DOHH2 (cell line): ENCODE measurements at regions not wholly inside any gene's neighbourhood (a gene's known extent, or its start where the extent isn't known, plus 50 kb on each side); places are given as distances from the start of the nearest gene placed in this dataset.

Experiments used
- H3F3A ChIP-seq: fragments of 200-600 bp; sonication (generic), shearing (Covaris generic); 2 replicates; pipeline ENCODE4 v1.6.0; 2016; ENCODE audit warnings: antibody characterized with exemption, mild to moderate bottlenecking; ENCODE audit not compliant: control insufficient read depth, insufficient read depth
- H3K27ac ChIP-seq: fragments of 200-600 bp; sonication (generic); 2 replicates; pipeline ENCODE4 v1.5.1; 2014; ENCODE audit warnings: low read depth, mild to moderate bottlenecking, low read length, moderate library complexity
- H3K27me3 ChIP-seq: fragments of 200-600 bp; sonication (generic); 2 replicates; pipeline ENCODE4 v1.6.1; 2014; ENCODE audit warnings: mild to moderate bottlenecking, low read length, mixed read lengths; ENCODE audit not compliant: control insufficient read depth
- H3K36me3 ChIP-seq: fragments of 200-600 bp; sonication (generic); 2 replicates; pipeline ENCODE4 v1.6.1; 2014; ENCODE audit warnings: mild to moderate bottlenecking, low read length, moderate library complexity, mixed read lengths; ENCODE audit not compliant: control insufficient read depth
- H3K4me1 ChIP-seq: fragments of 200-600 bp; sonication (generic); 2 replicates; pipeline ENCODE4 v1.6.1; 2014; ENCODE audit warnings: mild to moderate bottlenecking, low read length, mixed read lengths; ENCODE audit not compliant: control insufficient read depth
- H3K4me2 ChIP-seq: fragments of 200-600 bp; sonication (generic); 2 replicates; pipeline ENCODE4 v1.6.0; 2014; ENCODE audit warnings: mild to moderate bottlenecking, low read length, moderate library complexity
- H3K4me3 ChIP-seq: fragments of 200-600 bp; sonication (generic); 2 replicates; pipeline ENCODE4 v1.5.1; 2014; ENCODE audit warnings: mild to moderate bottlenecking, low read length, mixed read lengths
- H3K79me2 ChIP-seq: fragments of 200-600 bp; sonication (generic); 2 replicates; pipeline ENCODE4 v1.6.1; 2014; ENCODE audit warnings: mild to moderate bottlenecking, low read length, mixed read lengths; ENCODE audit not compliant: control insufficient read depth
- H3K9me2 ChIP-seq: fragments of 200-600 bp; sonication (generic); replicated peaks from 2 replicates; pipeline ENCODE4 v1.6.1; 2014; ENCODE audit warnings: mild to moderate bottlenecking, low read length, mixed read lengths; ENCODE audit not compliant: control insufficient read depth
- H3K9me3 ChIP-seq: fragments of 200-600 bp; sonication (generic); 2 replicates; pipeline ENCODE4 v1.6.1; 2014; ENCODE audit warnings: antibody characterized with exemption, low read length, mixed read lengths; ENCODE audit not compliant: control insufficient read depth, insufficient read depth
- H4K20me1 ChIP-seq: fragments of 200-600 bp; sonication (generic); 2 replicates; pipeline ENCODE4 v1.6.0; 2014; ENCODE audit warnings: low read depth, mild to moderate bottlenecking, antibody characterized with exemption, low read length, moderate library complexity; ENCODE audit not compliant: control insufficient read depth, insufficient read depth
- EZH2phosphoT487 ChIP-seq: fragments of 200-600 bp; sonication (generic); IDR thresholded peaks from 2 replicates; pipeline ENCODE4 v1.6.1; 2017; ENCODE audit warnings: borderline replicate concordance, mild to moderate bottlenecking, antibody characterized with exemption, low read length, moderate library complexity, mixed read lengths
- TF ChIP-seq, protein P1 (sequence below): fragments of 200-600 bp; sonication (generic); IDR thresholded peaks from one replicate; pipeline ENCODE4 v1.5.1; 2014; ENCODE audit warnings: antibody characterized with exemption, mild to moderate bottlenecking, low read depth, low read length; ENCODE audit not compliant: poor library complexity, severe bottlenecking

- TF ChIP-seq, protein P1, sequence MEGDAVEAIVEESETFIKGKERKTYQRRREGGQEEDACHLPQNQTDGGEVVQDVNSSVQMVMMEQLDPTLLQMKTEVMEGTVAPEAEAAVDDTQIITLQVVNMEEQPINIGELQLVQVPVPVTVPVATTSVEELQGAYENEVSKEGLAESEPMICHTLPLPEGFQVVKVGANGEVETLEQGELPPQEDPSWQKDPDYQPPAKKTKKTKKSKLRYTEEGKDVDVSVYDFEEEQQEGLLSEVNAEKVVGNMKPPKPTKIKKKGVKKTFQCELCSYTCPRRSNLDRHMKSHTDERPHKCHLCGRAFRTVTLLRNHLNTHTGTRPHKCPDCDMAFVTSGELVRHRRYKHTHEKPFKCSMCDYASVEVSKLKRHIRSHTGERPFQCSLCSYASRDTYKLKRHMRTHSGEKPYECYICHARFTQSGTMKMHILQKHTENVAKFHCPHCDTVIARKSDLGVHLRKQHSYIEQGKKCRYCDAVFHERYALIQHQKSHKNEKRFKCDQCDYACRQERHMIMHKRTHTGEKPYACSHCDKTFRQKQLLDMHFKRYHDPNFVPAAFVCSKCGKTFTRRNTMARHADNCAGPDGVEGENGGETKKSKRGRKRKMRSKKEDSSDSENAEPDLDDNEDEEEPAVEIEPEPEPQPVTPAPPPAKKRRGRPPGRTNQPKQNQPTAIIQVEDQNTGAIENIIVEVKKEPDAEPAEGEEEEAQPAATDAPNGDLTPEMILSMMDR = no peak
- no peak for TF ChIP-seq EZH2phosphoT487
- Histone ChIP-seq H3K36me3 (no peaks in the 10 kb centered on the region), H3K4me2 (no peak overlapping the region), H3K9me2 (no peaks in the 10 kb centered on the region), H3K79me2 (no peaks in the 10 kb centered on the region), H3K4me3 (no peak overlapping the region), H4K20me1 (no peaks in the 10 kb centered on the region), H3K27me3 (no peaks in the 10 kb centered on the region), H3F3A (no peaks in the 10 kb centered on the region), H3K4me1 (no peaks in the 10 kb centered on the region), H3K27ac (no peak overlapping the region), H3K9me3 (no peaks in the 10 kb centered on the region)
These were observed 247.7 kb upstream of the RBMS1 start for GRCh38 chr2:160741271-160741670.

- Histone ChIP-seq H3K79me2 (no peaks in the 10 kb centered on the region), H3K9me3 (no peaks in the 10 kb centered on the region)
These were observed 248.2 kb upstream of the RBMS1 start for GRCh38 chr2:160741815-160742214.

DNA sequence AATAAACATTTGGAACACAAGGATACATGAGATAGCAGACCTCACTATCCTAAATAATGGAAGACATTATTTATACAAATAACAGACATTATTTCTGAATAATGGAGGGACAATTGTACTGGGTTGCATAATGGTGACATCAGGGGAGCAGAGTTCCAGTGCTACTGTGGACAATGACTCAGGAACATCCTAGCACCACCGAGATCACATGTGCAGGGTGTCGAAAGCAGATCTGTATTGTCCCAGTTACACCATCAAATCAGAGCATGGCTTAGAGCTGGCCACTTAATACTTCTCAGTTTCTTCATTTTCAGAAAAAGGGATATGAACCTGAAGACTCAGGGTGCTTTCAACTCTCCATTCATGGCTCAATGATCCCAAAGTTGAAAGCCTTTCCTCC lies 249.1 kb upstream of the RBMS1 start:
- no peaks in the 10 kb centered on the region for H4K20me1 ChIP-seq
- H3K4me3 ChIP-seq = no peak overlapping the region
- H3K4me1 ChIP-seq = no peaks in the 10 kb centered on the region
- no peak for TF ChIP-seq EZH2phosphoT487
- TF ChIP-seq, protein P1 = no peak
- no peaks in the 10 kb centered on the region for H3K79me2 ChIP-seq
- H3K27ac ChIP-seq = no peak overlapping the region
- H3K9me2 ChIP-seq = no peaks in the 10 kb centered on the region
- H3K4me2 ChIP-seq = no peak overlapping the region
- no peaks in the 10 kb centered on the region for H3F3A ChIP-seq
- H3K36me3 ChIP-seq = no peaks in the 10 kb centered on the region
- H3K9me3 ChIP-seq = no peaks in the 10 kb centered on the region
- no peaks in the 10 kb centered on the region for H3K27me3 ChIP-seq

More at GRCh38 chr2:160741815-160742214, 248.2 kb upstream of the RBMS1 start:
- Histone ChIP-seq H3K9me2 (no peaks in the 10 kb centered on the region), H3K4me2 (no peak overlapping the region), H3K4me1 (no peaks in the 10 kb centered on the region), H4K20me1 (no peaks in the 10 kb centered on the region), H3K27me3 (no peaks in the 10 kb centered on the region), H3K27ac (no peak overlapping the region), H3F3A (no peaks in the 10 kb centered on the region), H3K36me3 (no peaks in the 10 kb centered on the region), H3K4me3 (no peak overlapping the region)
- TF ChIP-seq, protein P1 = no peak
- TF ChIP-seq EZH2phosphoT487 = no peak
